ENCODE measurements at regions not wholly inside any gene's neighbourhood (a gene's known extent, or its start where the extent isn't known, plus 50 kb on each side); places are given as distances from the start of the nearest gene placed in this dataset.

GRCh38 chr10:120981601-120982391 lies 130.6 kb downstream of the WDR11 start:
- H3K4me2 ChIP-seq (replicated peaks; ENCODE audit: low read depth, low read length, poor library complexity, severe bottlenecking) = no peak overlapping the region
- intact Hi-C loops (cut with micrococcal nuclease) = no loop called here
- no peaks in the 10 kb centered on the region for H4K20me1 ChIP-seq (ENCODE audit: control insufficient read depth, insufficient read depth, low read length, poor library complexity, severe bottlenecking)
- no peak overlapping the region for H3K4me3 Mint-ChIP-seq
- no peak overlapping the region for H3K9ac ChIP-seq (ENCODE audit: low read length)
- TF ChIP-seq CTCF (IDR thresholded peaks at IDR 0.05) = no peak
- TF ChIP-seq EZH2 (IDR thresholded peaks at IDR 0.05; ENCODE audit: borderline replicate concordance, insufficient read depth, low read depth, low read length, poor library complexity, severe bottlenecking) = no peak
- no peaks in the 10 kb centered on the region for H3K36me3 ChIP-seq (replicated peaks in 1 of 2; ENCODE audit: control extremely low read depth in 1 of 2, control insufficient read depth in 1 of 2, extremely low read depth in 1 of 2, insufficient read depth in 2 of 2, low read length in 1 of 2)
- H3K4me1 Mint-ChIP-seq = peaks cover 7% of the 10 kb centered on the region
- ATAC-seq (ENCODE audit: low read depth) (no peak), DNase-seq (no peak)
- H2AFZ ChIP-seq (ENCODE audit: insufficient read depth, low read depth, low read length, poor library complexity, severe bottlenecking) = no peak overlapping the region
- H3K9me3 Mint-ChIP-seq (ENCODE audit: insufficient read depth) = no peaks in the 10 kb centered on the region
- H3K9me3 ChIP-seq (ENCODE audit: control extremely low read depth in 1 of 3, control insufficient read depth in 2 of 3, insufficient read depth in 1 of 3, low read length in 2 of 3) = peaks cover 0 to 17% (median 0%) of the 10 kb centered on the region in 3 donors
- peaks cover 0 to 6% of the 10 kb centered on the region in 2 donors for H3K4me1 ChIP-seq (ENCODE audit: control insufficient read depth in 2 of 2, insufficient read depth in 2 of 2, low read length in 2 of 2)
- H3K4me3 ChIP-seq (ENCODE audit: control extremely low read depth in 1 of 5, extremely low read depth in 1 of 5, insufficient read depth in 1 of 5, low read depth in 2 of 5, low read length in 4 of 5) = no peak overlapping the region
- 82% methylated on average over 5 of the region's 8 CpGs for WGBS (ENCODE audit: insufficient coverage)
- CTCF ChIA-PET = no interaction called here
- no peak overlapping the region for H3K27ac ChIP-seq (ENCODE audit: low read length in 2 of 2)
- peaks cover 45% of the 10 kb centered on the region for H3K27me3 Mint-ChIP-seq
- peaks cover 0 to 25% (median 10%) of the 10 kb centered on the region in 4 experiments for H3K27me3 ChIP-seq (replicated peaks in 1 of 4; ENCODE audit: control extremely low read depth in 1 of 4, control insufficient read depth in 3 of 4, insufficient read depth in 4 of 4, low read length in 3 of 4)
- POLR2A ChIA-PET = no interaction called here
- no peaks in the 10 kb centered on the region for H3K79me2 ChIP-seq (ENCODE audit: control insufficient read depth, insufficient read depth, low read length)
- H3K27ac Mint-ChIP-seq = no peak overlapping the region

- Mint-ChIP-seq H3K9me3 (ENCODE audit: insufficient read depth) (no peaks in the 10 kb centered on the region), H3K27me3 (peaks cover 41% of the 10 kb centered on the region), H3K4me1 (peaks cover 8% of the 10 kb centered on the region), H3K4me3 (no peak overlapping the region), H3K27ac (no peak overlapping the region)
- Histone ChIP-seq H3K9ac (ENCODE audit: low read length) (no peak overlapping the region), H3K4me3 (ENCODE audit: control extremely low read depth in 1 of 5, extremely low read depth in 1 of 5, insufficient read depth in 1 of 5, low read depth in 2 of 5, low read length in 4 of 5) (no peak overlapping the region), H3K9me3 (ENCODE audit: control extremely low read depth in 1 of 3, control insufficient read depth in 2 of 3, insufficient read depth in 1 of 3, low read length in 2 of 3) (peaks cover 0 to 21% (median 0%) of the 10 kb centered on the region in 3 donors), H3K4me2 (replicated peaks; ENCODE audit: low read depth, low read length, poor library complexity, severe bottlenecking) (no peak overlapping the region), H3K79me2 (ENCODE audit: control insufficient read depth, insufficient read depth, low read length) (no peaks in the 10 kb centered on the region), H2AFZ (ENCODE audit: insufficient read depth, low read depth, low read length, poor library complexity, severe bottlenecking) (no peak overlapping the region), H3K27ac (ENCODE audit: low read length in 2 of 2) (no peak overlapping the region), H3K4me1 (ENCODE audit: control insufficient read depth in 2 of 2, insufficient read depth in 2 of 2, low read length in 2 of 2) (peaks cover 0 to 10% of the 10 kb centered on the region in 2 donors), H3K27me3 (replicated peaks in 1 of 4; ENCODE audit: control extremely low read depth in 1 of 4, control insufficient read depth in 3 of 4, insufficient read depth in 4 of 4, low read length in 3 of 4) (peaks cover 0 to 25% (median 10%) of the 10 kb centered on the region in 4 experiments), H3K36me3 (replicated peaks in 1 of 2; ENCODE audit: control extremely low read depth in 1 of 2, control insufficient read depth in 1 of 2, extremely low read depth in 1 of 2, insufficient read depth in 2 of 2, low read length in 1 of 2) (no peaks in the 10 kb centered on the region), H4K20me1 (ENCODE audit: control insufficient read depth, insufficient read depth, low read length, poor library complexity, severe bottlenecking) (no peaks in the 10 kb centered on the region)
- POLR2A ChIA-PET = no interaction called here
- intact Hi-C loops (cut with micrococcal nuclease) = no loop called here
- 75% methylated on average over 2 of the region's 3 CpGs for WGBS (ENCODE audit: insufficient coverage)
- ATAC-seq (ENCODE audit: low read depth) (no peak), DNase-seq (no peak)
- CTCF ChIA-PET = no interaction called here
- TF ChIP-seq CTCF (IDR thresholded peaks at IDR 0.05) (no peak), EZH2 (IDR thresholded peaks at IDR 0.05; ENCODE audit: borderline replicate concordance, insufficient read depth, low read depth, low read length, poor library complexity, severe bottlenecking) (no peak)
These were observed 131.3 kb downstream of the WDR11 start for GRCh38 chr10:120982507-120982906.

Data from B cell (primary cell).